Left renal pelvis (tissue), 4 donors: ENCODE measurements at regions not wholly inside any gene's neighbourhood (a gene's known extent, or its start where the extent isn't known, plus 50 kb on each side); places are given as distances from the start of the nearest gene placed in this dataset.
"Not testable (repeated sequence)": the region's sequence is repeated elsewhere in the genome, so short reads cannot be mapped to it uniquely, and the experiment has no call there.

Experiments used
- DNase-seq, 4 donors: peaks; one replicate each; pipeline ENCODE4 v3.0.0-alpha.2; 2013; ENCODE audit warnings: low read depth in 4 of 4, low spot score in 3 of 4

DNA sequence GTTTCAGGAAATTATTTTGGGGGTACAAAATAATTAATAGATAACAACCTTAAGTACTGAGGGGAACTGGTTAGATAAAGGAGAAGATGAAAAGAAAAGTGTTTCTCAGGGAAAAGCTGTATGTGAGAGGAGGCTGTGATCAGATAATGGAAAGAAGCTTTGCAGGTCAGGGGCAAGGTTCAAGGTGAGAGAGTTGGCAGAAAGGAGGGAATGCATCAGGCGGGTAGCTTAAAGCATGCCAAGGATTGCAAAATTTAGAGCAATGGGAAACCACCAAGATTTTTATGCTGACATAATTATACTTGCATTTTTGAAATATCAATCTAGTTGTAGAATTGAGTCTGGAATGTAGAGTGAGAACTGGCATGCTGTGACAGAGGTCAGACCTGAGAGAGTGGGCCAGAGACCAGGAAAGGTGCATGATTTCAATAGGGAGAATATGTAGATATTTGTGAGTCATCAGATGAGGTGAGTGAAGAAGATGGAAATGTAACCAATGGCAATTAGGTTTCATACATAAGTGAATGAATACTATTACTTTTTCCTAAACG is 508.7 kb downstream of the TRIML1 start:
- DNase-seq, result no peak

- no peak for DNase-seq
Observed at GRCh38 chr4:188649635-188650034, 510.4 kb downstream of the TRIML1 start.

DNA sequence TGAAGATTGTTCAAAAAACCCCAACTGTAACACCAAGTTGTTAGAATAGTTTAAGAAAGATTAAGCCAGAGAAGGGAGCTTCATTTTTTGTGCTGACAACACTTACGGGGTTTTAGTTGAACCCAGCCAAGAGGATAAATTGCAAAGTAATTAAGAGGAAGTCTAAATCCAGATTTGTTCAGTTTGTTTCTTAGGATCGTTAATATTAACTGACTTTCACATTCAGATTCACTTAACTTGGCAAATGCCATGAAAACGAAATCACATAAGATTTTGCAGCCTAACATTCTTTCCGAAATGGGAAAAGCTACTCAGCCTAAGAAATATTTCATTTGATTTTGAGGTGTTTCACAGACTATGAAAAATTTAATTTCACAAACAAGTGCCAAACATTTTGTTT is 511.3 kb downstream of the TRIML1 start:
- DNase-seq, result no peak

- DNase-seq, result no peak
Observed at GRCh38 chr4:188657365-188657764, 518.1 kb downstream of the TRIML1 start.

DNA sequence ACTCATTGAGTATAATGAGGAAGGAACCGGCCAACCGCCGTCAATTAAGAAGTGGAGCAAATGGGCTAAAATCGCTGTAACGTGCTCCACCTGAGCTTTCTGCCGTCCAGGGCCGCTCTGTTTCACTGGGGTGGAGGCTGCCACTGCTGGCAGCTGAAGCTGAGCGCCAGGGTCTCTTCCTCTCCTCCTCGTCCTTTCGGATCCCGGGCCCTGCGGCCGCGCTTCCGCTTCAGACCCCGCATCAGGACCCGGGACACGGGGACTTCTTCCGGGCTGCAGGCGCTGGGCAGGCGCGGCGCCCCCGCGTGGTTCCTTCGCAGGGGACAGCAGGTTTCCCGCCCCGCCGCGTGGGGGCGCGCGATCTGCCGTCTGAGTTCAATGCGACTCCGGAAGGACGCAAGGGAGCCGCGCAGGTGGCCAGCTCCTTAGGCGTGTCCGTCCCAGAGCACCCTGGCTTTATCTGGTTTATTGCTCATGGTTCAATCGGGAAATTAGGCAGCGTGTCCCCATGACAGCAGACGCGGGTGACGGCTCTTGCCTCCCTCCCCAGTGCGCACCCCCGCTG is 519.8 kb downstream of the TRIML1 start:
- DNase-seq, result no peak

DNA sequence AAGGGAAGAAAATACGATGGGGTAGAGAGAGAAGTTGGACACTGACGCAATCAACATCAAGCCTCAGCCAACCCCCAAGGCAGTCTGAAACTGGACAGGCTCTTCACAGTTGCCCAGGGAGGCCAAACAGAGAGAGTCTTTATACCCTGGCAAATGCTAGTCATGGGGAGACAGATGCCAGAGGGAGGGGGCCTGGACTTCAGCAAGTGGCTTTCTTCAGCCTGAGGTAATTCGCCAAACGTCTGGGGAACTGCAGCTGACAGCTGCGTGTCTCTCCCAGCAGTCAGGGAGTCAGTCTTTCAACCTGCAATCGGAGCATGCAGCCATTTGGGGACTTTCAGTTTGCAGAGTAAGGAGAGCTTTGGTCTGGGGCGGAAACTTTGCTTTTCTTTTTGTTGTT is 521.6 kb downstream of the TRIML1 start:
- no peak for DNase-seq

- DNase-seq, result no peak
Observed at GRCh38 chr4:188661502-188661901, 522.3 kb downstream of the TRIML1 start.

DNA sequence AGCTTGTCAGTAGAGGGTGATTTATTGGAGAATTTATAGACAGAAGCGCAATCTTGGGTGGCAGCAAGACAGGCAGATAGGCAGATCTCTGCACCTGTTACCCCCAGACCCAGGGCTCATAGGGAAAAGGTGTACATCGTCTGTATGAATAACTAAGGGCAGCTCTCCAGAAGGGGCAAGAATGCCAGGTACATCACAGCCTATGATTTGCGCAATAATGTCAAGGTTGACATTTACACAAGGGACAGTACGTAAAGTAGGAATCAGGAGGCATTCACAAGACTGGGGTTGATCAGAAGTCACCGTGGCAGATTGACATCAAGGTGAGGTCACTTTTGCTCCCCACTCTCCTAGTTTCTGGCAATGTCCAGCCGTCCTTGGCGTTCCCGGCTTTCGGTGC is 524.1 kb downstream of the TRIML1 start:
- no peak for DNase-seq

GRCh38 chr4:188665491-188666457 is 526.5 kb downstream of the TRIML1 start:
- DNase-seq, result no peak

DNA sequence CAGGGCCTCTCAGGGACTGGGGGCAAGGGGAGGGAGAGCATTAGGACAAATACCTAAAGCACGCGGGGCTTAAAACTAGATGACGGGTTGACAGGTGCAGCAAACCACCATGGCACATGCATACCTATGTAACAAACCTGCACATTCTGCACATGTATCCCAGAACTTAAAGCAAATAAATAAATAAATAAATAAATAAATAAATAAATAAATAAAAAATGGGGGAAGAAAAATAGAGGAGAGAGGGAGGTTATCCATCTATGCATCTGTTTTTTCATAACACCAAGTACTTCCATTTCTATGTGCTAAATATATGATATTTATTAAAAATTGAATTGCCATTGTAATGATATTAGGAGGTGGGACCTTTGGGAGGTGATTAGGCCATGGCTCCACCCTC is 539.5 kb downstream of the TRIML1 start:
- not testable (repeated sequence) for DNase-seq

- DNase-seq, result no peak
Observed at GRCh38 chr4:188680004-188680666, 540.9 kb downstream of the TRIML1 start.

DNA sequence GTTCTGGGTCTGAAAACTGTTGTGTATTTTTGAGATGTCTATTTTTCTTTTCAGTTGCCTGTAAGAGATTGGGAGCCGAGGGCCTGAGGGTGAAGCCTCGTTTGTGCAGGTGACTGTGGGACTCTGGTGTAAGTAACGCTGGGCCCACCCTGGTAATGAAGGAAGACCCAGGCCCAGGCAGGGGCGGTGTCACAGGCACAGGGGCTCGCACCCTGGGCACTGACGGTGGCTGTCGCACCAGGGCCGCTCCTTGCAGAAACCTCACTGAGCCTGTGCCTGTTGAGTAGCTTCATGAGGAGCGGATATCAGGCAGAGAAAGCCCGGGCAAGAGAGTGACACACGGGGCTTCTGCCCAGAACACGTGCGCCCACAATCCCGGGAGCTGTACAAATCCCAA is 541.4 kb downstream of the TRIML1 start:
- no peak for DNase-seq

- no peak for DNase-seq
Observed at GRCh38 chr4:188682321-188682720, 543.1 kb downstream of the TRIML1 start.

- no peak for DNase-seq
Observed at GRCh38 chr4:188683571-188683970, 544.3 kb downstream of the TRIML1 start.

DNA sequence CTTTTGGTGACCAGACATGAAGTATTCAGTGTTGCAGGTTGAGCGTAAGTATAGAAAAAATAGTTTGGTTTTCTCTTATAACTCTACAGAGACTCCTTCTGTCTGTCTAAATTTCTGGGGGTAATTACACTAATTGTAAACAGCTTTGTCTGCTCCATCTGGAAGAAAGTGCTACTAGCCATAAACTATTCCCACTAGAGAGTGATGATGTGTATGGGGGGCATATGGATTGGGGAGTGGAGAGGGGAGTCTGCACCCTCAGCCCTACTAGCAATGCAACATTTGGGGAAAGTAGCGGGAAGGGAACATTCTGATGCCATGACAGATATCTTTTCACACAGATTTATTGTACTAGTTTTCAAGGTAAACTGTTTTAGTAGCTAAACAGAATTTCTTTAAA is 549.7 kb downstream of the TRIML1 start:
- DNase-seq, result no peak

DNA sequence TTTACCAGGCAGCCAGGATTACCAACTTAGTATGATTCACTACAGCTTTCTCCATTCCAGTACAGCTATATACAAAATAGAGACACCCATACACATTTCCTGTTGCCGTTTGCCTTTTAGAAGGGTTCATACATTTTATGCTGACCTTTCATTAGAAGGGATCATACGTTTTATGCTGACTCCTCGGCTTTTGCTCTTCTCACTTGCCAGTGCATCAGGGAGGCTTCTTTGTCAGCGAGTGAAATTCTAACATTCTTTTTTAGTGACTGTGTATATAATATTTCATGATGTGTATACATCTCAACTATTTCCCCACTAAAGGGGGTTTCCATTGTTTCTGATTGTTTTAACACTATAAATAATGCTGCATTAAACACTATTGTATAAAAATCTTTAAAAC is 552.6 kb downstream of the TRIML1 start:
- DNase-seq, result no peak

GRCh38 chr4:188695261-188695660 is 556.0 kb downstream of the TRIML1 start:
- no peak for DNase-seq

GRCh38 chr4:188697243-188697642 is 558.0 kb downstream of the TRIML1 start:
- no peak for DNase-seq

DNA sequence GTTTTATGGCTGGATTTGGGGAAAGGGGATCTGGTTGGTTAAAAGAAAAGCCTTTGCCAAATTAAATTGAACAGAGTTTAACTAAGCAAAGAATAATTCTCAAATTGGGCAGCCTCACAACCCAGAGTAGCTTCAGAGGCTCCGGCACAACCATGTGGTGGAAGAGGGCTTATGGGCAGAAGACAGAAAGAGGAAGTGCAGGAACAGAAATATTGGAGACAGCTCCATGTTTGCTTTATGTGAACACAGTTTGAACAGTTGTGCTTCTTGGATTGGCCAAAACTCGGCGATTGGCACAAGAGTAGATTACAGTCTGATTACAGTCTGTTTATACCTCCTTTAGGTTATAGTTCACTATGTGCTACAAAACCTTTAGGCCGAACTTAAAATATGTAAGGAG is 562.7 kb downstream of the TRIML1 start:
- DNase-seq, result no peak

GRCh38 chr4:188704288-188704687 is 565.0 kb downstream of the TRIML1 start:
- no peak for DNase-seq

DNA sequence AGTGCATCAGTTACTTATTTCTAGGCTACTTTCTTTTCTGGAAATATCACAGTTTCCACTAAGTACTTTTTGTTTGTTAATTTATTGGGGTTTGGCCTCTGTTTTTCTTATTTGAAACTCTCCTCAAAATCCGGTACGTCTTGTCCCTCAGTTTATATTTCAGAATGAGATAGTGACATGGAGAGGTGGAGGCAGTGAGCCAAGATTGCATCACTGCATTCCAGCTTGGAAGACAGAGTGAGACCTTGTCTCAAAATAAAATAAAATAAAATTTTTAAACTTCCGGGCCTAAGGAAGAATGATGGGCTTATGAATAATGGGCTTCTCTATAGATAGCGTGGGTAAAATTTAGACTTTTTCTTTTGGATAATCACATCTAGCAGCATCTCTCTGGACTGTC is 567.8 kb downstream of the TRIML1 start:
- no peak for DNase-seq
